Muscle layer of duodenum (tissue), 2 donors: ENCODE measurements at regions not wholly inside any gene's neighbourhood (a gene's known extent, or its start where the extent isn't known, plus 50 kb on each side); places are given as distances from the start of the nearest gene placed in this dataset.

Source experiments
- H3K27ac ChIP-seq: one replicate; pipeline ENCODE4 v1.7.0; 2013; ENCODE audit warnings: mild to moderate bottlenecking, low read length
- H3K27me3 ChIP-seq: one replicate; pipeline ENCODE4 v1.7.0; 2013; ENCODE audit warnings: low read depth, mild to moderate bottlenecking, control low read depth, low read length
- H3K36me3 ChIP-seq, 2 donors: one replicate each; pipeline ENCODE4 v1.7.0; 2013; ENCODE audit warnings: low read length in 2 of 2, control low read depth in 1 of 2, mild to moderate bottlenecking in 1 of 2; ENCODE audit not compliant: insufficient read depth in 2 of 2, control insufficient read depth in 1 of 2
- H3K4me1 ChIP-seq, 2 donors: one replicate each; pipeline ENCODE4 v1.7.0; 2013; ENCODE audit warnings: low read length in 2 of 2, mild to moderate bottlenecking in 2 of 2, control low read depth in 1 of 2, moderate library complexity in 1 of 2; ENCODE audit not compliant: insufficient read depth in 2 of 2, control insufficient read depth in 1 of 2
- H3K4me3 ChIP-seq, 2 donors: one replicate each; pipeline ENCODE4 v1.7.0; 2013; ENCODE audit warnings: low read length in 2 of 2, low read depth in 1 of 2, mild to moderate bottlenecking in 1 of 2
- H3K9me3 ChIP-seq, 2 donors: one replicate each; pipeline ENCODE4 v1.7.0; 2013; ENCODE audit warnings: low read length in 2 of 2, control low read depth in 1 of 2, mild to moderate bottlenecking in 1 of 2; ENCODE audit not compliant: control insufficient read depth in 1 of 2
- donor health status: healthy.

DNA sequence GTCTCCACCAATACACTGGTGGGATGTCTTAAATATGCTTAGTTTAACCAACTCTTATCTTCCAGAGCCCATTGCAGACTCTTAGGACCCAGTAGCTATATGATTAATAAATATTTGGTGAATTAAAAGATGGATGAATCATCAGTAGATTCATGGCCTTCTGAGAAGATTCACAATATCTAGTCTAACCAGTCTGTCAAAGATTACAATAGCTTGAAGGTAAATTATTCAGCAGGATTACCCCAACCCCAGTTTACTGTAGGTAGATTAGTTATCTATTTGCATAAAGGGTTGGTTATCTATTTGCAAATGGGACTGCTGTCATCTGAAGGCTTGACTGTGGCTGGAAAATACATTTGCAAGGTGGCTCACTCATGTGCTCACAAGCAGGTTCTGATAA, 239.4 kb upstream of the THRB start:
- Histone ChIP-seq H3K9me3 (peaks cover 0 to 9% of the 10 kb centered on the region in 2 donors), H3K27me3 (no peaks in the 10 kb centered on the region), H3K27ac (no peak overlapping the region), H3K4me3 (no peak overlapping the region), H3K36me3 (no peaks in the 10 kb centered on the region), H3K4me1 (no peaks in the 10 kb centered on the region)

DNA sequence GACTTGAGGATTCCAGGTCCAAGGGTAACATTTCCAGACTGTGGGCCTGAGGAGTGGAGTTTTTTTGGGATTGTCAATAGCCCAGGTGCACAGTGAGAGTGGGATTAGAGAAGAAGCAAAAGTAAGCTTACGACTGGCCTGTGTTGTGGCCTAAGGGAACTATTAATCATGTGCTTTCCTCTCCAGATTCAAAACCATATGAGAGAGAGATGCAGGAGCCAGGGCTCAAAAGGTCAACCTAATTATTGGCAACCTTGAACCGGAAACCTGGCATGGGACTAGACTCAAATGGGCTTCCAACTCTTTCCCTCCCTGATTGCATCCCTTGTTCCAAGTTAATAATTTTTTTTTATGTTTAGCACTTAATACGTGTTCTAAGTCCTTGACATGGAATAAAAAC, 242.1 kb upstream of the THRB start:
- H3K36me3 ChIP-seq: no peaks in the 10 kb centered on the region
- H3K4me3 ChIP-seq: no peak overlapping the region
- H3K27ac ChIP-seq: no peak overlapping the region
- peaks cover 0 to 9% of the 10 kb centered on the region in 2 donors for H3K9me3 ChIP-seq
- no peaks in the 10 kb centered on the region for H3K27me3 ChIP-seq
- H3K4me1 ChIP-seq: no peaks in the 10 kb centered on the region

- Histone ChIP-seq H3K4me3 (no peak overlapping the region), H3K4me1 (no peaks in the 10 kb centered on the region), H3K27me3 (no peaks in the 10 kb centered on the region), H3K9me3 (no peaks in the 10 kb centered on the region), H3K36me3 (no peaks in the 10 kb centered on the region), H3K27ac (no peak overlapping the region)
Measured at GRCh38 chr3:24740326-24740725, 245.7 kb upstream of the THRB start.

GRCh38 chr3:24741506-24741905, 246.9 kb upstream of the THRB start:
- Histone ChIP-seq H3K4me3 (no peak overlapping the region), H3K27me3 (no peaks in the 10 kb centered on the region), H3K36me3 (no peaks in the 10 kb centered on the region), H3K27ac (no peak overlapping the region), H3K4me1 (no peaks in the 10 kb centered on the region), H3K9me3 (no peaks in the 10 kb centered on the region)

DNA sequence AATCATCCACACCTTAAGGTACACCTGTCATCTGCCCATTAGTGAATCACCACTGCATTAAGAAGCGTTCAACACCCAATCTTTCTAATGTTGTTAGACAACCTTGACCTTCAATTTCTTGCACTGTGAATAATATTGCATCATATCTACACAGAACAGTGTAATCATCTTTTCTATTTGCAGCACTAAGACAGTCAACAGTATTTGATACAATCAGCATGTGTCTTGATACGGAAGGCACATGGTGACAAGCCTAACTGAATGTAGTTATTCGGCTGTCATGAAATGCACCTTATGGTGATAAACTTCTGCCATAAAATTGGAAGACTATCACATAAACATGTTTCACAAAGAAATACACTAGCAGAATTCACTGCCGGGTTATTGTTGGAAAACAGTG, 253.9 kb upstream of the THRB start:
- Histone ChIP-seq H3K27ac (no peak overlapping the region), H3K27me3 (no peaks in the 10 kb centered on the region), H3K36me3 (no peaks in the 10 kb centered on the region), H3K4me1 (no peaks in the 10 kb centered on the region), H3K9me3 (no peaks in the 10 kb centered on the region), H3K4me3 (no peak overlapping the region)

- Histone ChIP-seq H3K36me3 (no peaks in the 10 kb centered on the region), H3K4me1 (no peaks in the 10 kb centered on the region), H3K27me3 (no peaks in the 10 kb centered on the region), H3K27ac (no peak overlapping the region), H3K4me3 (no peak overlapping the region), H3K9me3 (no peaks in the 10 kb centered on the region)
Measured at GRCh38 chr3:24751020-24751419, 256.4 kb upstream of the THRB start.

DNA sequence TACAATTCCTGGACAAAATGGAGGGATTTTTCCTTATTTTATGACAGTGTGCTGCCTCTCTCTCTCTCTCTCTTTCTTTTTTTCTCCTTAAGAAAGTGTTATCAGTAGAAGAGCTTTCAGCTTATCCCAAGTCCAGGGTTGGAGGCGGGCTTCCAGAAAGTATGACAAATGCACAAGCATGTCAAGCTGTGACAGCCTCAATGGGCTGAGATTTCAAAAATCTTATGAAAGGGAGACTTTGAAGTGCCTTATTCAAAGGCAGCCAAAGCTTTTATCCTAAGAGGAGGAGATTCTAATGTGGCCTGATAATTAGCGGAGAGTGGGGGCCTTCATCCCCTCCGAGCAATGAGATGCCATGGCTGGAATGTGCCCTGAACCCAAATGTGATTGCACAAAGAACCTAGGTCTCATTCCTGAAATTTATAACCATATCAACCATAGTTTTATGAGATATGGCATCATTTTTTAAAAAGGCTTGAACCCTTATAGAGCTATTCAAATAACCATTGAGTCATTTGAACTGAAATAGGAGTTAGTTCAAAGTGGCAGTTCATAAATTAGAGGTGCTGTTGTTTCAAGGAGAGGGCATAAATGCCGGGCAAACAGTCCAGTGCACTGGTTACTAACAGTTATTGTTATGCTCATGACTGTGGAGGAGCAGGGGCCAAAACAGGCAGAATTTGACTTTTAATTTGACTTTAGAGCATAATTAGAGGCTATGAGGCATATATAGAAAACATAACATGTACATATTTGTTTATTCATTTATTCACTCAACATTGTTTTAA, 261.6 kb upstream of the THRB start:
- H3K36me3 ChIP-seq: no peaks in the 10 kb centered on the region
- no peak overlapping the region for H3K27ac ChIP-seq

GRCh38 chr3:24763393-24763792, 268.7 kb upstream of the THRB start:
- H3K27me3 ChIP-seq: no peaks in the 10 kb centered on the region
- H3K27ac ChIP-seq: no peak overlapping the region
- H3K36me3 ChIP-seq: no peaks in the 10 kb centered on the region
- H3K4me3 ChIP-seq: no peak overlapping the region
- no peaks in the 10 kb centered on the region for H3K4me1 ChIP-seq
- no peaks in the 10 kb centered on the region for H3K9me3 ChIP-seq

More for the DNA sequence above, 261.6 kb upstream of the THRB start:
- Histone ChIP-seq H3K27me3 (no peaks in the 10 kb centered on the region), H3K4me1 (no peaks in the 10 kb centered on the region), H3K4me3 (no peak overlapping the region), H3K9me3 (no peaks in the 10 kb centered on the region)

DNA sequence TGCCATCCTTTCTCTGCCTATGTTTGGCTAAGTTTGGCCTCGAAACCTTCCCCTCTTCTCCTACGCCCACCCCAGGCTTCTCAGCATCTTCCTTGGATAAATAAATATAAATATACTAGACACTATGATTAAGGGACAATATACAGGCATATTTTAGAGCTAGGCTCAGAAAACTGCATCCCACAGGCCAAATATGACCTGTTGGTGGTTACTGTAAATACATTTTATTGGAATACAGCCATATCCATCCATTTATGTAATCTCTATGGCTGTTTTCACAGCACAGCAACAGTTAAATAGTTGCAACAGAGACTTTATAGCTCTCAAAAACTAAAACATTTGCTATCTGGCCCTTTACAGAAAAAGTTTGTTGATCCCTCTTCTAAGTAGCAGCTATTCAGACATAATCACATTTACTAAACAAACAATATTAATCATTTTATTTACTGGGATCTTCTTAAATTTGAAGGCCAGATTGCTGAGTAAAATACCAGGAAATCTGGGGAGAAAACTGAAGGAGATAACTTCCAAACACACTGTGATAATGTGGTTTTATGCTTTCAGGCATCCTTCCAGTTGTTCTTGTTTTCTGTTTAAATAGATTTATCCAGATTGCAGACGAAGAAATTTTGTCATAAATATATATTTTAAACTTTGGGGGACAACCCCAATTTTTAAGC, 269.7 kb upstream of the THRB start:
- Histone ChIP-seq H3K27ac (no peak overlapping the region), H3K9me3 (no peaks in the 10 kb centered on the region), H3K36me3 (no peaks in the 10 kb centered on the region), H3K27me3 (no peaks in the 10 kb centered on the region), H3K4me1 (no peaks in the 10 kb centered on the region), H3K4me3 (no peak overlapping the region)

GRCh38 chr3:24765399-24765798, 270.7 kb upstream of the THRB start:
- Histone ChIP-seq H3K27me3 (no peaks in the 10 kb centered on the region), H3K36me3 (no peaks in the 10 kb centered on the region), H3K4me3 (no peak overlapping the region), H3K4me1 (no peaks in the 10 kb centered on the region), H3K9me3 (no peaks in the 10 kb centered on the region), H3K27ac (no peak overlapping the region)

DNA sequence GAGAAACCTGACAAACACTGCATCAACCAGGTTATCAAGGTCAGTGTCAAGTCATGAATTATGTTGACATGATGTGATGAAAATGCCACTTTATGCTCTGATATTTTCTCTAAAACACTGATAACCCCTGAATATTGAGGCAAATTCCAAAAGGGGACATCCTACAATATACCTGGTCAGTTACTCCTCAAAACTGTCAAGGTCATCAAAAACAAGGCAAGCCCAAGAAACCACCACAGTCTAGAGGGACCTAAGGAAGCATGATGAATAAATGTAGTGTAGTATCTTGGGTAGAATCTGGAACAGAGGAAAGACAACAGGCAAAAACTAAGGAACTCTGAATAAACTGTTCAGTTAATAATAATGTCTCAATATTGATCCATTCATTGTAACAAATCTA, 275.3 kb upstream of the THRB start:
- H3K36me3 ChIP-seq: no peaks in the 10 kb centered on the region
- H3K27me3 ChIP-seq: no peaks in the 10 kb centered on the region
- H3K4me3 ChIP-seq: no peak overlapping the region
- no peaks in the 10 kb centered on the region for H3K4me1 ChIP-seq
- H3K9me3 ChIP-seq: no peaks in the 10 kb centered on the region
- no peak overlapping the region for H3K27ac ChIP-seq

- H3K9me3 ChIP-seq: no peaks in the 10 kb centered on the region
- no peak overlapping the region for H3K27ac ChIP-seq
- no peak overlapping the region for H3K4me3 ChIP-seq
- H3K36me3 ChIP-seq: no peaks in the 10 kb centered on the region
- H3K4me1 ChIP-seq: no peaks in the 10 kb centered on the region
- no peaks in the 10 kb centered on the region for H3K27me3 ChIP-seq
Measured at GRCh38 chr3:24773798-24774197, 279.1 kb upstream of the THRB start.
